ENCODE measurements at regions not wholly inside any gene's neighbourhood (a gene's known extent, or its start where the extent isn't known, plus 50 kb on each side); places are given as distances from the start of the nearest gene placed in this dataset.

DNA sequence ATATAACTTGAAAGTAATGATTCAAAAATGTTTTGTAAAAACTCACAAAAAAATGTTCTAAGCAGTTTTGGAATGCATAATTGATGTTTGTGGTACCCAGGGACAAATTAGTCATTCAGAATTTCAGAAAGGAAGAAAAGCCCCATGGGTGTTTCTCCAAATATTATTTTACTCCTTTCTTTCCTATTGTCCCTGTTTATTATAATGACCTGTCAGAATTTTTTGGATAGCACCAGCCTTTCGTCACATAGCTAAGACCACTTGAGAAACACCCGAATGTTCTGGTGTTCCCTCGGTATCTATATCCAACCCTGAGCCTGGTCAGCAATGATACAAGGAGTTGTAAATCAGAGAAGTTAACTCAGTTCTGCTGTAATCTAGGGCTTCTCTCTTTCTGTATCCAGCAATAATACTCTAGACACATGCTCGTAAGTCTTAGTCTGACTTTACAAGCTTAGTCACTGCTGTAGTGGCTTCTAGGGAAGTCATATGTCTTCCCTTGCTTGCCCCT is 64.8 kb upstream of the MEOX2 start:
- DNase-seq (ENCODE audit: low spot score), result no peak

DNA sequence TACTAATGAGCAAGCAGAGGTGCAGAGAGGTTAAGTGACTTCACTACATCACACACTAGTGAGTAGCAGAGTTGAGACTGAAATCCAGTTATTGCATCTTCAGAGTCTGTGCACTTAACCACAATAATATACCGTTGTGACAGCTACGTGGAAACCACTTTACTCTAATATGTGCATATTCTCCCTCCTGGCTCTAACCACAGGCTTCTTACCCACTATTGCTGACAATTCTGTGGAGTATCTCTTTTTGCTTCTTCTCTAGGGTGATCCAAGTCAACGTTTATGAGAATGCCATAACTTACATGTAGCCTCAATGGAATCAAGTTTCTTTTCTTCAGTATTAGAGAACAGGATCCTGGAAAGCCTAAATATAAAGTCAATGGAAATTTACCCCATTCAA is 64.2 kb upstream of the MEOX2 start:
- no peak for DNase-seq (ENCODE audit: low spot score)

DNA sequence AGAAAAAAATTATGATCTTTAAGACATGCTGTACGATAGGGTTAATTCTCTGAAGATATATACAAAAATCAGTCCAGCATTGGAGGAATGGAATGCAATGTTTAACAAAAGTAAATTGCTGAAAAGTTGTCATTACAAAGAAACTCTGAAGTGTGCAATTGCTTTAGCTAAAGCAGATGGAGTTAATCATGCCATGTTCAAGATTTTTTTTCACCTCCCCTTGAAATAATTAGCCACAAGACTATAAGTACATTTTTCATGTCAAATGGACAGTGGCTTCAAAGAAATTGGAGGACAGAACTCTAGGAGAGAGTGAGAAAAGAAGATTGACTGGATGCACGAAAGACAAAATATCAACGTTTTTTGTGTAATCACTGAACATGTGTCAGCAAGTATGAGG is 63.1 kb upstream of the MEOX2 start:
- DNase-seq (ENCODE audit: low spot score), result no peak

DNA sequence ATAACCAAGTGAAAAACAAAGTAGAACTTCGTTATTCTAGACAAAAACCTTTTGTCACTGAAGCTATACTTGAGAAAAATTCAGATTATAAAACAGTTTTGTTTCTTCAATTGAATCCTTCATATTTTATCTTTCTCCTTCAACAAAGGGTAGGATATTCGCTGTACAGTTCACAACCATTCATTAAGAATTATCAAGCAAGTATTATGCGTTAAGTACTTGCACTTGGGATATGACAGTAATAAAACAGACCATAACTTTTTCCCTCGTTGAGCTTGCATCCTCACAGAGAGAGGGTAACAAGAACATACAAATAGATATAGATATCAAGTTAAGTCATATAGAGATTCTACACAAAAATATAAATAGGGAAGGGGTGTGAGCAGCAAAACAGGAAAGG is 61.2 kb upstream of the MEOX2 start:
- no peak for DNase-seq (ENCODE audit: low spot score)

DNA sequence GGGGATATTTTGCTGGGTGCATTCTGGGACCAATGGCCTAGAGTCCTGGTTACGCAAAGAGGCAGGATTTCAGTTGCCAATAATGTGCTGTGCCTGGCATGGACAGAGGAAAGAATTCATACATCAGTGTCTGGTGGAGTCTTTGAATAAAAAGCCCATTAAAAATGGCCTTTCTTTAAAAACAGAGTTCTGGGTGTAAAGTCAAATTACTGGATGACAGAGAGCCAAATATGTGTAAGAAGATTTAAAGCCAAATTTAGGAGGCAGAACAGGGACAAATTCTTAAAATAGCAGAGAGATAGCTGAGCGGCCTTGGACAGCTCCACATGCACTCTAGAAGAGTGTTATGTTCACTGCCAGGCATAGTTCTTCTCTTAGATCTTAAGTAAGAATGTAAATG is 60.8 kb upstream of the MEOX2 start:
- no peak for DNase-seq (ENCODE audit: low spot score)

DNA sequence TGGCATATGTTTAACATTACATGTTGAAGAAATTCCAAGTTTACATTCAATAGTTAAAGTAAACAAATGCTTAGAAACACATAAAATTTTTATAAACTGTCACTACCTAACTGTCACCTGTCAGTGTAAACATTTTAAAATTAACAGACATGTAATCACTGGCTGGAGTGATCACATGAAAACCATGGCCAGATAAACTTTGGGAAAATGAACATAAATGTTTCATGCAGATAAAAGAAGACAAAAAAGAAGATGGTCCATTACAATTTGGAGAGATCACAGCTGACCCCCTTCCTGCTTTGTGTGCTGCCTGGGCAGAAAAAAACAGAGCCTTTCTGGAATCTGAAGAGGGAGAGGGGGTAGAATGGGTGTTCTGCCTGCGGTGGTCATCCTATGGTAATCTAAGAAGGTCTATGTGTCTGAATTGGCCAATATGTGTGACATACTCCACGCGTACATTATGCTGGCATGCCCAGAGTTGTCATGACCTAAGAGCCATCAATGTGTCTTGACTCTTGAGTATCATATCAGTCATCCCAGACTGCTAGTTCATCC is 57.5 kb upstream of the MEOX2 start:
- DNase-seq (ENCODE audit: low spot score), result no peak

DNA sequence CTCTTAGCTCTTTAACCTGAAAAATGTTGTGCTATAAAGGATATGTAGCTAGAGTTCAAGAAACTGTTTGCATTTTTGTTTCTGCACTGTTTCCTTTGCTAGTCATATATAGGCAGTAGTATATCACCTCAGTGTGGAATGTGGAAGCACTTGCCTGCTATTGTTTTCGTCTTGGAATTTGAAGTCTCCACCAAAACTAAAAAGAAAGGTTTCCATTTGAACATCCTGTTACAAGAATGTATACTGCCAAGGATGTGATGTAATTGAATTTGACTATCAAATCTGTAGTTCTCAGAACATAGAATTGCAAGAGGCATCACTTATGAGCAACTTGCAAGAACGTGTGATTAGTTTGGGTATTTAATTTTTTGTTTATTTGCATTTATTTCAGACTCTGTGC is 51.1 kb upstream of the MEOX2 start:
- no peak for DNase-seq (ENCODE audit: low spot score)
